Body of pancreas (tissue), 4 donors: ENCODE measurements at regions not wholly inside any gene's neighbourhood (a gene's known extent, or its start where the extent isn't known, plus 50 kb on each side); places are given as distances from the start of the nearest gene placed in this dataset.

Experiments
- POLR2A ChIP-seq, 3 donors: fragments of 450-650 bp; IDR thresholded peaks; one replicate each; pipeline ENCODE4 v1.6.1; 2016; ENCODE audit warnings: antibody characterized with exemption in 3 of 3, mild to moderate bottlenecking in 2 of 3
- TF ChIP-seq, protein P1 (sequence below), 7 experiments: fragments of 450-650 bp in 4 of 7; fragments of 200-600 bp in 3 of 7; sonication (generic) in 3 of 7; IDR thresholded peaks; one replicate each; pipeline ENCODE4 v1.5.1; 2016 to 2019; ENCODE audit warnings: antibody characterized with exemption in 7 of 7

DNA sequence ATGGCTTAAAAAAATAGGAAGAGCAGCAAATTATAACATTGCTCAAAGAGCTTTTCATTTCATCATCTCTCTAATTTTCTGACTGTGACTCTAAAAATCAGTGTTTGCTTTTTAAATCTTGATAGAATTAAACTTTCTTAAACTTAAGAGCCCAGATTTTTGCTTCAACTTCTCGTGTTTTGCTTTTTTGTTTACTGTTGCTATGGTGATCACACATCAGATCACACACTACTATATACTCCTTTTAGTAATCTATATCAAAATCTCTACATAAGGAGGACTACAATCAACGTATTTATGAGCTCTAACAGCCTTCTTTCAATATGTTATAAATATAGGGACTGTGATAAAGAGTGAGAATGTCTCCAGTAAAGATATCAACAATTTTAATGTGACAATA, 537.3 kb downstream of the KCNT2 start:
- TF ChIP-seq, protein P1, sequence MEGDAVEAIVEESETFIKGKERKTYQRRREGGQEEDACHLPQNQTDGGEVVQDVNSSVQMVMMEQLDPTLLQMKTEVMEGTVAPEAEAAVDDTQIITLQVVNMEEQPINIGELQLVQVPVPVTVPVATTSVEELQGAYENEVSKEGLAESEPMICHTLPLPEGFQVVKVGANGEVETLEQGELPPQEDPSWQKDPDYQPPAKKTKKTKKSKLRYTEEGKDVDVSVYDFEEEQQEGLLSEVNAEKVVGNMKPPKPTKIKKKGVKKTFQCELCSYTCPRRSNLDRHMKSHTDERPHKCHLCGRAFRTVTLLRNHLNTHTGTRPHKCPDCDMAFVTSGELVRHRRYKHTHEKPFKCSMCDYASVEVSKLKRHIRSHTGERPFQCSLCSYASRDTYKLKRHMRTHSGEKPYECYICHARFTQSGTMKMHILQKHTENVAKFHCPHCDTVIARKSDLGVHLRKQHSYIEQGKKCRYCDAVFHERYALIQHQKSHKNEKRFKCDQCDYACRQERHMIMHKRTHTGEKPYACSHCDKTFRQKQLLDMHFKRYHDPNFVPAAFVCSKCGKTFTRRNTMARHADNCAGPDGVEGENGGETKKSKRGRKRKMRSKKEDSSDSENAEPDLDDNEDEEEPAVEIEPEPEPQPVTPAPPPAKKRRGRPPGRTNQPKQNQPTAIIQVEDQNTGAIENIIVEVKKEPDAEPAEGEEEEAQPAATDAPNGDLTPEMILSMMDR (IDR thresholded peaks at IDR 0.05), result no peak
- no peak for TF ChIP-seq POLR2A (IDR thresholded peaks at IDR 0.05)
